ENCODE measurements at regions not wholly inside any gene's neighbourhood (a gene's known extent, or its start where the extent isn't known, plus 50 kb on each side); places are given as distances from the start of the nearest gene placed in this dataset.

- Histone ChIP-seq H3K36me3 (ENCODE audit: control insufficient read depth in 2 of 2, insufficient read depth in 1 of 2, low read length in 2 of 2) (no peaks in the 10 kb centered on the region), H3K4me3 (ENCODE audit: low read depth, low read length) (no peak overlapping the region), H3K9me3 (ENCODE audit: control insufficient read depth, insufficient read depth, low read depth, low read length) (no peaks in the 10 kb centered on the region), H3K27ac (ENCODE audit: extremely low read depth, low read depth, low read length) (no peak overlapping the region), H3K4me1 (ENCODE audit: control insufficient read depth, insufficient read depth, low read length) (no peaks in the 10 kb centered on the region)
- ChIA-PET CTCF (no interaction called here), POLR2A (interaction anchor here (0.6 kb wide), 1 partner anchor 18 kb away, joined by 3 read pairs; no protein-coding TSS in a partner anchor)
- TF ChIP-seq SP3 (tag by site-specific recombination; IDR thresholded peaks at IDR 0.05), result no peak
- TF ChIP-seq, protein P1, sequence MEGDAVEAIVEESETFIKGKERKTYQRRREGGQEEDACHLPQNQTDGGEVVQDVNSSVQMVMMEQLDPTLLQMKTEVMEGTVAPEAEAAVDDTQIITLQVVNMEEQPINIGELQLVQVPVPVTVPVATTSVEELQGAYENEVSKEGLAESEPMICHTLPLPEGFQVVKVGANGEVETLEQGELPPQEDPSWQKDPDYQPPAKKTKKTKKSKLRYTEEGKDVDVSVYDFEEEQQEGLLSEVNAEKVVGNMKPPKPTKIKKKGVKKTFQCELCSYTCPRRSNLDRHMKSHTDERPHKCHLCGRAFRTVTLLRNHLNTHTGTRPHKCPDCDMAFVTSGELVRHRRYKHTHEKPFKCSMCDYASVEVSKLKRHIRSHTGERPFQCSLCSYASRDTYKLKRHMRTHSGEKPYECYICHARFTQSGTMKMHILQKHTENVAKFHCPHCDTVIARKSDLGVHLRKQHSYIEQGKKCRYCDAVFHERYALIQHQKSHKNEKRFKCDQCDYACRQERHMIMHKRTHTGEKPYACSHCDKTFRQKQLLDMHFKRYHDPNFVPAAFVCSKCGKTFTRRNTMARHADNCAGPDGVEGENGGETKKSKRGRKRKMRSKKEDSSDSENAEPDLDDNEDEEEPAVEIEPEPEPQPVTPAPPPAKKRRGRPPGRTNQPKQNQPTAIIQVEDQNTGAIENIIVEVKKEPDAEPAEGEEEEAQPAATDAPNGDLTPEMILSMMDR (tag by site-specific recombination; IDR thresholded peaks at IDR 0.05), result no peak
- no peak for TF ChIP-seq ZNF449 (tag by site-specific recombination; IDR thresholded peaks at IDR 0.05)
- TF ChIP-seq, protein P2, sequence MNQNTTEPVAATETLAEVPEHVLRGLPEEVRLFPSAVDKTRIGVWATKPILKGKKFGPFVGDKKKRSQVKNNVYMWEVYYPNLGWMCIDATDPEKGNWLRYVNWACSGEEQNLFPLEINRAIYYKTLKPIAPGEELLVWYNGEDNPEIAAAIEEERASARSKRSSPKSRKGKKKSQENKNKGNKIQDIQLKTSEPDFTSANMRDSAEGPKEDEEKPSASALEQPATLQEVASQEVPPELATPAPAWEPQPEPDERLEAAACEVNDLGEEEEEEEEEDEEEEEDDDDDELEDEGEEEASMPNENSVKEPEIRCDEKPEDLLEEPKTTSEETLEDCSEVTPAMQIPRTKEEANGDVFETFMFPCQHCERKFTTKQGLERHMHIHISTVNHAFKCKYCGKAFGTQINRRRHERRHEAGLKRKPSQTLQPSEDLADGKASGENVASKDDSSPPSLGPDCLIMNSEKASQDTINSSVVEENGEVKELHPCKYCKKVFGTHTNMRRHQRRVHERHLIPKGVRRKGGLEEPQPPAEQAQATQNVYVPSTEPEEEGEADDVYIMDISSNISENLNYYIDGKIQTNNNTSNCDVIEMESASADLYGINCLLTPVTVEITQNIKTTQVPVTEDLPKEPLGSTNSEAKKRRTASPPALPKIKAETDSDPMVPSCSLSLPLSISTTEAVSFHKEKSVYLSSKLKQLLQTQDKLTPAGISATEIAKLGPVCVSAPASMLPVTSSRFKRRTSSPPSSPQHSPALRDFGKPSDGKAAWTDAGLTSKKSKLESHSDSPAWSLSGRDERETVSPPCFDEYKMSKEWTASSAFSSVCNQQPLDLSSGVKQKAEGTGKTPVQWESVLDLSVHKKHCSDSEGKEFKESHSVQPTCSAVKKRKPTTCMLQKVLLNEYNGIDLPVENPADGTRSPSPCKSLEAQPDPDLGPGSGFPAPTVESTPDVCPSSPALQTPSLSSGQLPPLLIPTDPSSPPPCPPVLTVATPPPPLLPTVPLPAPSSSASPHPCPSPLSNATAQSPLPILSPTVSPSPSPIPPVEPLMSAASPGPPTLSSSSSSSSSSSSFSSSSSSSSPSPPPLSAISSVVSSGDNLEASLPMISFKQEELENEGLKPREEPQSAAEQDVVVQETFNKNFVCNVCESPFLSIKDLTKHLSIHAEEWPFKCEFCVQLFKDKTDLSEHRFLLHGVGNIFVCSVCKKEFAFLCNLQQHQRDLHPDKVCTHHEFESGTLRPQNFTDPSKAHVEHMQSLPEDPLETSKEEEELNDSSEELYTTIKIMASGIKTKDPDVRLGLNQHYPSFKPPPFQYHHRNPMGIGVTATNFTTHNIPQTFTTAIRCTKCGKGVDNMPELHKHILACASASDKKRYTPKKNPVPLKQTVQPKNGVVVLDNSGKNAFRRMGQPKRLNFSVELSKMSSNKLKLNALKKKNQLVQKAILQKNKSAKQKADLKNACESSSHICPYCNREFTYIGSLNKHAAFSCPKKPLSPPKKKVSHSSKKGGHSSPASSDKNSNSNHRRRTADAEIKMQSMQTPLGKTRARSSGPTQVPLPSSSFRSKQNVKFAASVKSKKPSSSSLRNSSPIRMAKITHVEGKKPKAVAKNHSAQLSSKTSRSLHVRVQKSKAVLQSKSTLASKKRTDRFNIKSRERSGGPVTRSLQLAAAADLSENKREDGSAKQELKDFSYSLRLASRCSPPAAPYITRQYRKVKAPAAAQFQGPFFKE (tag by site-specific recombination; IDR thresholded peaks at IDR 0.05; ENCODE audit: borderline replicate concordance), result no peak
Observed at GRCh38 chr2:192953116-192953515, 758.4 kb upstream of the TMEFF2 start.

GRCh38 chr2:192952245-192952644 is 757.5 kb upstream of the TMEFF2 start:
- Histone ChIP-seq H3K27ac (ENCODE audit: extremely low read depth, low read depth, low read length) (no peak overlapping the region), H3K36me3 (ENCODE audit: control insufficient read depth in 2 of 2, insufficient read depth in 1 of 2, low read length in 2 of 2) (no peaks in the 10 kb centered on the region), H3K4me1 (ENCODE audit: control insufficient read depth, insufficient read depth, low read length) (no peaks in the 10 kb centered on the region), H3K4me3 (ENCODE audit: low read depth, low read length) (no peak overlapping the region), H3K9me3 (ENCODE audit: control insufficient read depth, insufficient read depth, low read depth, low read length) (no peaks in the 10 kb centered on the region)
- ChIA-PET CTCF (no interaction called here), POLR2A (no interaction called here)
- TF ChIP-seq GLIS1 (tag by site-specific recombination; IDR thresholded peaks at IDR 0.05) (no peak), ZBTB17 (tag by site-specific recombination; IDR thresholded peaks at IDR 0.05) (no peak), ZBTB1 (tag by site-specific recombination; IDR thresholded peaks at IDR 0.05) (no peak), ZNF645 (tag by site-specific recombination; IDR thresholded peaks at IDR 0.05) (no peak), ZNF221 (tag by site-specific recombination; IDR thresholded peaks at IDR 0.05; ENCODE audit: borderline replicate concordance) (no peak), HOXD13 (CRISPR knock-in tag; IDR thresholded peaks at IDR 0.05; ENCODE audit: borderline replicate concordance) (no peak)
- TF ChIP-seq, protein P3, sequence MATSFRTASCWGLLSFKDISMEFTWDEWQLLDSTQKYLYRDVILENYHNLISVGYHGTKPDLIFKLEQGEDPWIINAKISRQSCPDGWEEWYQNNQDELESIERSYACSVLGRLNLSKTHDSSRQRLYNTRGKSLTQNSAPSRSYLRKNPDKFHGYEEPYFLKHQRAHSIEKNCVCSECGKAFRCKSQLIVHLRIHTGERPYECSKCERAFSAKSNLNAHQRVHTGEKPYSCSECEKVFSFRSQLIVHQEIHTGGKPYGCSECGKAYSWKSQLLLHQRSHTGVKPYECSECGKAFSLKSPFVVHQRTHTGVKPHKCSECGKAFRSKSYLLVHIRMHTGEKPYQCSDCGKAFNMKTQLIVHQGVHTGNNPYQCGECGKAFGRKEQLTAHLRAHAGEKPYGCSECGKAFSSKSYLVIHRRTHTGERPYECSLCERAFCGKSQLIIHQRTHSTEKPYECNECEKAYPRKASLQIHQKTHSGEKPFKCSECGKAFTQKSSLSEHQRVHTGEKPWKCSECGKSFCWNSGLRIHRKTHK (tag by site-specific recombination; IDR thresholded peaks at IDR 0.05), result no peak
- TF ChIP-seq, protein P4, sequence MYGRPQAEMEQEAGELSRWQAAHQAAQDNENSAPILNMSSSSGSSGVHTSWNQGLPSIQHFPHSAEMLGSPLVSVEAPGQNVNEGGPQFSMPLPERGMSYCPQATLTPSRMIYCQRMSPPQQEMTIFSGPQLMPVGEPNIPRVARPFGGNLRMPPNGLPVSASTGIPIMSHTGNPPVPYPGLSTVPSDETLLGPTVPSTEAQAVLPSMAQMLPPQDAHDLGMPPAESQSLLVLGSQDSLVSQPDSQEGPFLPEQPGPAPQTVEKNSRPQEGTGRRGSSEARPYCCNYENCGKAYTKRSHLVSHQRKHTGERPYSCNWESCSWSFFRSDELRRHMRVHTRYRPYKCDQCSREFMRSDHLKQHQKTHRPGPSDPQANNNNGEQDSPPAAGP (tag by site-specific recombination; IDR thresholded peaks at IDR 0.05), result no peak
- TF ChIP-seq, protein P5, sequence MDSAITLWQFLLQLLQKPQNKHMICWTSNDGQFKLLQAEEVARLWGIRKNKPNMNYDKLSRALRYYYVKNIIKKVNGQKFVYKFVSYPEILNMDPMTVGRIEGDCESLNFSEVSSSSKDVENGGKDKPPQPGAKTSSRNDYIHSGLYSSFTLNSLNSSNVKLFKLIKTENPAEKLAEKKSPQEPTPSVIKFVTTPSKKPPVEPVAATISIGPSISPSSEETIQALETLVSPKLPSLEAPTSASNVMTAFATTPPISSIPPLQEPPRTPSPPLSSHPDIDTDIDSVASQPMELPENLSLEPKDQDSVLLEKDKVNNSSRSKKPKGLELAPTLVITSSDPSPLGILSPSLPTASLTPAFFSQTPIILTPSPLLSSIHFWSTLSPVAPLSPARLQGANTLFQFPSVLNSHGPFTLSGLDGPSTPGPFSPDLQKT (IDR thresholded peaks at IDR 0.05; ENCODE audit: borderline replicate concordance, low read depth, low read length), result no peak
